ENCODE measurements at regions not wholly inside any gene's neighbourhood (a gene's known extent, or its start where the extent isn't known, plus 50 kb on each side); places are given as distances from the start of the nearest gene placed in this dataset.

- no peaks in the 10 kb centered on the region for H3K9me3 Mint-ChIP-seq
- peaks cover 0 to 2% (median 0%) of the 10 kb centered on the region in 3 donors for H3K4me1 Mint-ChIP-seq
- peaks cover 14% of the 10 kb centered on the region for H3K27me3 Mint-ChIP-seq
- H3K36me3 Mint-ChIP-seq = no peaks in the 10 kb centered on the region
- no peak overlapping the region for H3K27ac Mint-ChIP-seq
- no peak overlapping the region for H3K4me3 Mint-ChIP-seq
These were observed 164.6 kb upstream of the PARP11 start for GRCh38 chr12:4037747-4038312.

- Mint-ChIP-seq H3K9me3 (no peaks in the 10 kb centered on the region), H3K27ac (no peak overlapping the region), H3K4me1 (peaks cover 0 to 2% (median 2%) of the 10 kb centered on the region in 3 donors), H3K4me3 (no peak overlapping the region), H3K36me3 (no peaks in the 10 kb centered on the region), H3K27me3 (peaks cover 16% of the 10 kb centered on the region)
These were observed 163.6 kb upstream of the PARP11 start for GRCh38 chr12:4036671-4037271.

- Mint-ChIP-seq H3K27ac (no peak overlapping the region), H3K9me3 (no peaks in the 10 kb centered on the region)
These were observed 161.7 kb upstream of the PARP11 start for GRCh38 chr12:4034921-4035320.

GRCh38 chr12:4032924-4033615 is 159.9 kb upstream of the PARP11 start:
- no peak overlapping the region for H3K27ac Mint-ChIP-seq
- H3K9me3 Mint-ChIP-seq = no peaks in the 10 kb centered on the region
- H3K4me3 Mint-ChIP-seq = peak overlapping the region in 1 of 4 donors; percentile 31
- H3K4me1 Mint-ChIP-seq = peaks cover 0 to 8% (median 8%) of the 10 kb centered on the region in 3 donors
- H3K27me3 Mint-ChIP-seq = peaks cover 20% of the 10 kb centered on the region
- peaks cover 1% of the 10 kb centered on the region for H3K36me3 Mint-ChIP-seq

More at GRCh38 chr12:4034921-4035320, 161.7 kb upstream of the PARP11 start:
- peaks cover 0 to 7% (median 6%) of the 10 kb centered on the region in 3 donors for H3K4me1 Mint-ChIP-seq
- H3K36me3 Mint-ChIP-seq = no peaks in the 10 kb centered on the region
- H3K4me3 Mint-ChIP-seq = no peak overlapping the region
- peaks cover 24% of the 10 kb centered on the region for H3K27me3 Mint-ChIP-seq

- H3K9me3 Mint-ChIP-seq = no peaks in the 10 kb centered on the region
- peak overlapping the region in 2 of 4 donors; percentile 51 to 70 for H3K4me3 Mint-ChIP-seq
- peaks cover 1% of the 10 kb centered on the region for H3K36me3 Mint-ChIP-seq
- peak overlapping the region in 2 of 3 donors; percentile 47 to 75 for H3K27ac Mint-ChIP-seq
- peaks cover 4 to 11% (median 7%) of the 10 kb centered on the region in 3 donors for H3K4me1 Mint-ChIP-seq
- peaks cover 16% of the 10 kb centered on the region for H3K27me3 Mint-ChIP-seq
These were observed 158.6 kb upstream of the PARP11 start for GRCh38 chr12:4031703-4032291.

GRCh38 chr12:4030929-4031702 is 157.9 kb upstream of the PARP11 start:
- Mint-ChIP-seq H3K36me3 (peaks cover 6% of the 10 kb centered on the region), H3K4me1 (peaks cover 4 to 11% (median 10%) of the 10 kb centered on the region in 3 donors), H3K9me3 (no peaks in the 10 kb centered on the region), H3K4me3 (peak overlapping the region in 3 of 4 donors; percentile 48 to 84 (median 81)), H3K27me3 (peaks cover 18% of the 10 kb centered on the region), H3K27ac (peak overlapping the region in 1 of 3 donors; percentile 64)

- H3K4me3 Mint-ChIP-seq = peak overlapping the region in 2 of 4 donors; percentile 41 to 80
- H3K27ac Mint-ChIP-seq = no peak overlapping the region
- H3K27me3 Mint-ChIP-seq = peaks cover 21% of the 10 kb centered on the region
- H3K4me1 Mint-ChIP-seq = peaks cover 4 to 11% (median 11%) of the 10 kb centered on the region in 3 donors
- peaks cover 6% of the 10 kb centered on the region for H3K36me3 Mint-ChIP-seq
- no peaks in the 10 kb centered on the region for H3K9me3 Mint-ChIP-seq
These were observed 154.2 kb upstream of the PARP11 start for GRCh38 chr12:4027412-4027811.

GRCh38 chr12:4026517-4026916 is 153.3 kb upstream of the PARP11 start:
- Mint-ChIP-seq H3K4me3 (peak overlapping the region in 1 of 4 donors; percentile 47), H3K27me3 (peaks cover 17% of the 10 kb centered on the region), H3K27ac (no peak overlapping the region), H3K9me3 (no peaks in the 10 kb centered on the region), H3K4me1 (peaks cover 4 to 11% (median 9%) of the 10 kb centered on the region in 3 donors), H3K36me3 (peaks cover 6% of the 10 kb centered on the region)

GRCh38 chr12:4026020-4026358 is 152.8 kb upstream of the PARP11 start:
- no peak overlapping the region for H3K27ac Mint-ChIP-seq

GRCh38 chr12:4025181-4026019 is 152.2 kb upstream of the PARP11 start:
- H3K4me3 Mint-ChIP-seq = peak overlapping the region in 2 of 4 donors; percentile 39 to 77
- H3K9me3 Mint-ChIP-seq = no peaks in the 10 kb centered on the region
- peaks cover 6% of the 10 kb centered on the region for H3K36me3 Mint-ChIP-seq
- no peak overlapping the region for H3K27ac Mint-ChIP-seq
- H3K27me3 Mint-ChIP-seq = peaks cover 16% of the 10 kb centered on the region
- H3K4me1 Mint-ChIP-seq = peaks cover 4 to 8% (median 6%) of the 10 kb centered on the region in 3 donors

More at GRCh38 chr12:4026020-4026358, 152.8 kb upstream of the PARP11 start:
- Mint-ChIP-seq H3K36me3 (peaks cover 6% of the 10 kb centered on the region), H3K4me3 (peak overlapping the region in 1 of 4 donors; percentile 39), H3K27me3 (peaks cover 20% of the 10 kb centered on the region), H3K4me1 (peaks cover 4 to 11% (median 9%) of the 10 kb centered on the region in 3 donors), H3K9me3 (no peaks in the 10 kb centered on the region)

- peaks cover 4 to 6% (median 6%) of the 10 kb centered on the region in 3 donors for H3K4me1 Mint-ChIP-seq
- H3K27me3 Mint-ChIP-seq = peaks cover 13% of the 10 kb centered on the region
- H3K4me3 Mint-ChIP-seq = no peak overlapping the region
- H3K9me3 Mint-ChIP-seq = no peaks in the 10 kb centered on the region
- no peak overlapping the region for H3K27ac Mint-ChIP-seq
- peaks cover 6% of the 10 kb centered on the region for H3K36me3 Mint-ChIP-seq
These were observed 151.5 kb upstream of the PARP11 start for GRCh38 chr12:4024701-4025100.

GRCh38 chr12:4015225-4016091 is 142.3 kb upstream of the PARP11 start:
- H3K4me3 Mint-ChIP-seq = no peak overlapping the region

GRCh38 chr12:4014858-4015224 is 141.6 kb upstream of the PARP11 start:
- Mint-ChIP-seq H3K27me3 (no peaks in the 10 kb centered on the region), H3K36me3 (no peaks in the 10 kb centered on the region), H3K4me1 (no peaks in the 10 kb centered on the region), H3K9me3 (no peaks in the 10 kb centered on the region), H3K27ac (peak overlapping the region in 1 of 3 donors; percentile 45), H3K4me3 (no peak overlapping the region)

More at GRCh38 chr12:4015225-4016091, 142.3 kb upstream of the PARP11 start:
- Mint-ChIP-seq H3K9me3 (no peaks in the 10 kb centered on the region), H3K4me1 (no peaks in the 10 kb centered on the region), H3K27ac (peak overlapping the region in 1 of 3 donors; percentile 45), H3K36me3 (no peaks in the 10 kb centered on the region), H3K27me3 (no peaks in the 10 kb centered on the region)

Data from IgD-negative memory B cell (primary cell).